GM21576 (cell line): ENCODE measurements at regions not wholly inside any gene's neighbourhood (a gene's known extent, or its start where the extent isn't known, plus 50 kb on each side); places are given as distances from the start of the nearest gene placed in this dataset.
"Not testable (repeated sequence)": the region's sequence is repeated elsewhere in the genome, so short reads cannot be mapped to it uniquely, and the experiment has no call there.

Source experiments
- ATAC-seq: cut with Tn5 transposase; IDR thresholded peaks from one replicate; pipeline ENCODE4 v1.9.1; 2021; ENCODE audit warnings: mild to moderate bottlenecking, moderate library complexity; ENCODE audit not compliant: unreplicated experiment

GRCh38 chr2:52113338-52113737, 1081.4 kb upstream of the NRXN1 start:
- no peak for ATAC-seq

- ATAC-seq = no peak
Observed at GRCh38 chr2:52112141-52112540, 1080.2 kb upstream of the NRXN1 start.

- ATAC-seq = no peak
Observed at GRCh38 chr2:52107124-52107523, 1075.2 kb upstream of the NRXN1 start.

- no peak for ATAC-seq
Observed at GRCh38 chr2:52097071-52097470, 1065.1 kb upstream of the NRXN1 start.

GRCh38 chr2:52084759-52085158, 1052.8 kb upstream of the NRXN1 start:
- ATAC-seq = no peak

- no peak for ATAC-seq
Observed at GRCh38 chr2:52083214-52083613, 1051.3 kb upstream of the NRXN1 start.

- no peak for ATAC-seq
Observed at GRCh38 chr2:52082646-52083045, 1050.7 kb upstream of the NRXN1 start.

- ATAC-seq = no peak
Observed at GRCh38 chr2:52079602-52080001, 1047.7 kb upstream of the NRXN1 start.

GRCh38 chr2:52077159-52077558, 1045.2 kb upstream of the NRXN1 start:
- no peak for ATAC-seq

GRCh38 chr2:52074130-52074719, 1042.3 kb upstream of the NRXN1 start:
- ATAC-seq = no peak

GRCh38 chr2:52072949-52073348, 1041.0 kb upstream of the NRXN1 start:
- ATAC-seq = no peak

- no peak for ATAC-seq
Observed at GRCh38 chr2:52070665-52071064, 1038.7 kb upstream of the NRXN1 start.

GRCh38 chr2:52064234-52064633, 1032.3 kb upstream of the NRXN1 start:
- ATAC-seq = no peak

GRCh38 chr2:52054824-52055223, 1022.9 kb upstream of the NRXN1 start:
- ATAC-seq = no peak

GRCh38 chr2:52036853-52037252, 1004.9 kb upstream of the NRXN1 start:
- ATAC-seq = no peak

GRCh38 chr2:52036024-52036423, 1004.1 kb upstream of the NRXN1 start:
- no peak for ATAC-seq

- no peak for ATAC-seq
Observed at GRCh38 chr2:52035391-52035790, 1003.5 kb upstream of the NRXN1 start.

- ATAC-seq = no peak
Observed at GRCh38 chr2:52034706-52035105, 1002.8 kb upstream of the NRXN1 start.

GRCh38 chr2:52022006-52022405, 990.1 kb upstream of the NRXN1 start:
- ATAC-seq = no peak

GRCh38 chr2:52017646-52018235, 985.8 kb upstream of the NRXN1 start:
- ATAC-seq = no peak

GRCh38 chr2:52006821-52007366, 975.0 kb upstream of the NRXN1 start:
- not testable (repeated sequence) for ATAC-seq

- no peak for ATAC-seq
Observed at GRCh38 chr2:52000151-52000855, 968.4 kb upstream of the NRXN1 start.
